SK-N-SH (cell line): ENCODE measurements at regions not wholly inside any gene's neighbourhood (a gene's known extent, or its start where the extent isn't known, plus 50 kb on each side); places are given as distances from the start of the nearest gene placed in this dataset.

ENCODE experiments used
- CHD2 ChIP-seq: fragments of 150-350 bp; IDR thresholded peaks from 2 replicates; pipeline ENCODE4 v1.6.1; 2018; ENCODE audit warnings: low read length; ENCODE audit not compliant: partially characterized antibody
- CTCF ChIP-seq: fragments of 200-600 bp; sonication (generic); IDR thresholded peaks from 2 replicates; pipeline ENCODE4 v1.6.1; 2017; ENCODE audit warnings: antibody characterized with exemption, mild to moderate bottlenecking, moderate library complexity
- JUND ChIP-seq: IDR thresholded peaks from 2 replicates; pipeline ENCODE4 v1.4.0; 2012
- RCOR1 ChIP-seq: fragments of 150-350 bp; IDR thresholded peaks from 2 replicates; pipeline ENCODE4 v1.6.1; 2017; ENCODE audit warnings: antibody characterized with exemption, low read length
- USF2 ChIP-seq: fragments of 150-350 bp; IDR thresholded peaks from 2 replicates; pipeline ENCODE4 v1.6.1; 2017; ENCODE audit warnings: antibody characterized with exemption, low read length, low read depth, borderline replicate concordance

- TF ChIP-seq RCOR1 (no peak), CTCF (no peak), USF2 (no peak), CHD2 (no peak), JUND (no peak)
Measured at GRCh38 chr18:64202863-64203262, 54.0 kb upstream of the LINC00305 start.
